ENCODE measurements at regions not wholly inside any gene's neighbourhood (a gene's known extent, or its start where the extent isn't known, plus 50 kb on each side); places are given as distances from the start of the nearest gene placed in this dataset.

DNA sequence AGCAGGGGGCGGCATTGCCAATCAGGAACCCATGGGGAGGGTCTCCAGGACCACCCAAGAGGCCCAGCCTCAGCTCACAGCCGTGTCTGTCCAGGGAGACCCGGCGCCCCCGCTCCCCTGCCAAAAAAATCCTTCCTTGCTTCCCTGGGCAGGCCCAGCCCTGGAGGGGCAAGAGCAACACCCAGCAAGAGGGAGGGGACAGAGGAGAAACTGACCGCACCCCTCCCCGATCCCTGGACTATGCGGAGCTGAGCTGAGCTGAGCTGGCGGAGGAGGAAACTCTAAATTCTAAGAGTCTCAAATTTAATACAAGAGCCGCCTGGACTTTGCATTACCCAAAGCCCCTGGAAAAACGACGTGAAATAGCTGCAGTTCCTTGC is 52.0 kb upstream of the SHISAL1 start:
- no peak for DNase-seq (ENCODE audit: insufficient read length, low spot score)
- FAIRE-seq, result no peak
- TF ChIP-seq CTCF (IDR thresholded peaks at IDR 0.05; ENCODE audit: insufficient read depth, missing control alignments), result no peak

- TF ChIP-seq CTCF (IDR thresholded peaks at IDR 0.05; ENCODE audit: insufficient read depth, missing control alignments), result no peak
- no peak for FAIRE-seq
- DNase-seq (ENCODE audit: insufficient read length, low spot score), result no peak
These were observed 51.4 kb upstream of the SHISAL1 start for GRCh38 chr22:44363980-44364750.

DNA sequence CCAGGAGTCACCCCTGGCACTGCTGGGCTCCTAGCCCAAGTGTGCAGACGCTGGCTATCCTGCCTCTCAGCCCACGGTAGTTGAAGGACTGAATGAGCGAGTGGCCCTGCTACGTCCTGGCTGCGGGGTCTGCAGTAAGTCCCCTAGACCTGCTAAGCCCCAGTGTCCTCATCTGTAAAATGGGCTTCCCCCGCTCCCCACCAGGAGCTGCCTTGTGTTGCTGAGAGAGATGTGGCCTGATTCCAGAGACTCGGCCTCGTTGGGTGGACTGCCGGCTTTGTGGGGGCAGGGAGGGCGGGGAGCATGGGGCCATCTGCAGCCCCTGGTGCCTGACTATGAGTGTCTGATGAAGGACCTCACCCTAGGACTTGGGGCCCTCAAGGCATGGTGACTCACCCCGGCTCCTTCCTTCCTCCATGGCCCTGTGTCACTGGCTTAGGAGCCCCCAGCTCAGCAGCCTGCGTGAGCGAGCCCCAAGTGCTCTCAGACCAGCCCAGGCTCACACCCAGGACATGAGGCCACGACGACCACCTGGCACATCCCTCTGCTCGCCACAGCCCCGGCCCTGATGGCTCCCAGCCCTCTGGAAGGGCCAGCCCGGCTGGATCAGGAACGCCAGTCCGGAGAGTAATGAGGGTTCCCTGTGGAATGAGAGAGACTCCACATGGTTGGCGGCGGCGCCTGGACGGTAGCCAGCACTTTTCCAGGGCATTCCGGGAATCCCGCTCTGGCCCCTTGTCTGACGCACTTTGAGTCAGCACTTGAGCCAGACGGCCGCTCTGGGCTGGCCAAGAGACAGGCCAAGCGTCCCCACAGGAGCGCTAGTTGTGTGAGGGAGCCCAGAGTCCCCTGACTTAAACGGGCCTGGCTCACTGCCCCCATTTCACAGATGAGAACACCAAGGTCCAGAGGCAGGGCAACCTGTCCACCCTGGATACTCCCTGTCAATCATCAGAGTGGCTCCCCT is 50.5 kb upstream of the SHISAL1 start:
- no peak for FAIRE-seq
- no peak for DNase-seq (ENCODE audit: insufficient read length, low spot score)
- no peak for TF ChIP-seq CTCF (IDR thresholded peaks at IDR 0.05; ENCODE audit: insufficient read depth, missing control alignments)

- FAIRE-seq, result no peak
These were observed 49.7 kb upstream of the SHISAL1 start for GRCh38 chr22:44362249-44363012.

More at GRCh38 chr22:44362249-44363012, 49.7 kb upstream of the SHISAL1 start:
- DNase-seq (ENCODE audit: insufficient read length, low spot score), result no peak
- no peak for TF ChIP-seq CTCF (IDR thresholded peaks at IDR 0.05; ENCODE audit: insufficient read depth, missing control alignments)

All from D721Med (cell line).